H1 (cell line): ENCODE measurements at regions not wholly inside any gene's neighbourhood (a gene's known extent, or its start where the extent isn't known, plus 50 kb on each side); places are given as distances from the start of the nearest gene placed in this dataset.

Experiments used
- CTCF ChIA-PET: fragments of 300-600 bp; sonication (Branson Sonifier 250); formaldehyde crosslinking; loops from one replicate; lab custom pipeline; 2021; ENCODE audit not compliant: partially characterized antibody; lab: Charles Lee
- POLR2A ChIA-PET: fragments of 300-600 bp; sonication (Branson Sonifier 250); formaldehyde crosslinking; loops from one replicate; lab custom pipeline; 2021; ENCODE audit warnings: inconsistent platforms; ENCODE audit not compliant: partially characterized antibody; lab: Charles Lee
- DNase-seq, 2 experiments: peaks; one replicate each; pipeline versions ENCODE4 v3.0.0 to v3.0.0-alpha.2; 2010 to 2022; ENCODE audit warnings: low spot score in 2 of 2, low read depth in 1 of 2, mixed read lengths in 1 of 2
- FAIRE-seq: peaks from 2 replicates; lab custom pipeline; 2011; peaks lifted over from hg19 to GRCh38; lab: Jason Lieb, UNC
- H2AFZ ChIP-seq: 2 replicates; pipeline ENCODE4 v1.8.1; 2012; ENCODE audit warnings: low read length, inconsistent platforms
- H2AK5ac ChIP-seq: 2 replicates; pipeline ENCODE4 v1.6.1; 2013; ENCODE audit warnings: low read depth, low read length
- H2BK120ac ChIP-seq: replicated peaks from 2 replicates; pipeline ENCODE3; 2013; ENCODE audit warnings: low read depth, low read length, inconsistent platforms
- H2BK12ac ChIP-seq: 2 replicates; pipeline ENCODE4 v1.6.1; 2013; ENCODE audit warnings: low read depth, low read length
- H2BK15ac ChIP-seq: 2 replicates; pipeline ENCODE4 v1.6.1; 2013; ENCODE audit warnings: low read length
- H2BK20ac ChIP-seq: 2 replicates; pipeline ENCODE4 v1.6.1; 2013; ENCODE audit warnings: low read length
- H2BK5ac ChIP-seq: 2 replicates; pipeline ENCODE4 v1.6.1; 2013; ENCODE audit warnings: low read depth, low read length
- H3K14ac ChIP-seq: 2 replicates; pipeline ENCODE4 v1.6.1; 2013; ENCODE audit warnings: inconsistent platforms; ENCODE audit not compliant: insufficient read length
- H3K18ac ChIP-seq: 2 replicates; pipeline ENCODE4 v1.6.1; 2013; ENCODE audit warnings: low read length; ENCODE audit errors: extremely low read depth
- H3K23ac ChIP-seq: 2 replicates; pipeline ENCODE4 v1.6.1; 2013; ENCODE audit warnings: inconsistent platforms; ENCODE audit not compliant: insufficient read length
- H3K23me2 ChIP-seq: 2 replicates; pipeline ENCODE4 v1.6.1; 2013; ENCODE audit warnings: low read depth, low read length
- H3K27ac ChIP-seq: 2 replicates; pipeline ENCODE4 v1.6.1; 2011; ENCODE audit warnings: low read depth, low read length, inconsistent platforms
- H3K27me3 ChIP-seq, 4 experiments: replicated peaks in 1 of 4; 1 replicate in 1 of 4; 2 replicates in 3 of 4; pipeline versions ENCODE4 v1.6.1 to v1.8.1; 2011 to 2013; ENCODE audit warnings: low read length in 3 of 4, mild to moderate bottlenecking in 3 of 4, inconsistent platforms in 2 of 4, mixed read lengths in 2 of 4, moderate library complexity in 1 of 4; ENCODE audit not compliant: control insufficient read depth in 3 of 4, insufficient read depth in 3 of 4; ENCODE audit errors: extremely low read depth in 1 of 4
- H3K36me3 ChIP-seq, 4 experiments: 2 replicates each; pipeline versions ENCODE4 v1.6.1 to v1.8.1; 2011 to 2013; ENCODE audit warnings: mild to moderate bottlenecking in 4 of 4, low read length in 3 of 4, moderate library complexity in 2 of 4, control low read depth in 1 of 4, inconsistent platforms in 1 of 4; ENCODE audit not compliant: insufficient read depth in 4 of 4, control insufficient read depth in 2 of 4
- H3K4ac ChIP-seq: replicated peaks from 2 replicates; pipeline ENCODE3; 2013; ENCODE audit warnings: low read length, low read depth, mixed read lengths, inconsistent platforms; ENCODE audit not compliant: insufficient read length
- H3K4me1 ChIP-seq, 4 experiments: replicated peaks in 1 of 4; 1 replicate in 1 of 4; 2 replicates in 3 of 4; pipeline versions ENCODE4 v1.6.1 to v1.8.1; 2011 to 2013; ENCODE audit warnings: low read length in 3 of 4, inconsistent platforms in 2 of 4, mixed read lengths in 1 of 4; ENCODE audit not compliant: insufficient read depth in 4 of 4, control insufficient read depth in 3 of 4
- H3K4me2 ChIP-seq, 2 experiments: 2 replicates each; pipeline versions ENCODE4 v1.6.1 to v1.8.1; 2011 to 2013; ENCODE audit warnings: low read depth in 2 of 2, low read length in 2 of 2, control low read depth in 1 of 2, inconsistent platforms in 1 of 2, mild to moderate bottlenecking in 1 of 2; ENCODE audit not compliant: insufficient read depth in 1 of 2
- H3K4me3 ChIP-seq, 4 experiments: fragments of 200-600, 300-600 bp in 1 of 4; sonication (generic), shearing (Covaris generic), sonication (Bioruptor Twin) in 1 of 4; 2 replicates each; pipeline versions ENCODE4 v1.5.1 to v1.8.1; 2011 to 2016; ENCODE audit warnings: low read length in 4 of 4, low read depth in 3 of 4, control low read depth in 2 of 4, inconsistent platforms in 2 of 4, mild to moderate bottlenecking in 2 of 4, mixed read lengths in 1 of 4, moderate library complexity in 1 of 4; ENCODE audit not compliant: insufficient read depth in 2 of 4; ENCODE audit errors: extremely low read depth in 1 of 4
- H3K56ac ChIP-seq: replicated peaks from 2 replicates; pipeline ENCODE3; 2013; ENCODE audit warnings: low read depth, mild to moderate bottlenecking, mixed read lengths, low read length, inconsistent platforms; ENCODE audit not compliant: insufficient read length
- H3K79me1 ChIP-seq: 2 replicates; pipeline ENCODE4 v1.6.1; 2013; ENCODE audit warnings: low read depth, low read length, control low read depth
- H3K79me2 ChIP-seq, 2 experiments: 2 replicates each; pipeline versions ENCODE4 v1.6.1 to v1.8.1; 2012 to 2013; ENCODE audit warnings: low read length in 2 of 2, mild to moderate bottlenecking in 2 of 2, inconsistent platforms in 1 of 2; ENCODE audit not compliant: insufficient read depth in 2 of 2, control insufficient read depth in 1 of 2
- H3K9ac ChIP-seq, 4 experiments: replicated peaks in 1 of 4; 1 replicate in 1 of 4; 2 replicates in 3 of 4; pipeline versions ENCODE4 v1.6.1 to v1.8.1; 2011 to 2013; ENCODE audit warnings: low read depth in 3 of 4, low read length in 3 of 4, control low read depth in 2 of 4, mild to moderate bottlenecking in 2 of 4, moderate library complexity in 2 of 4, inconsistent platforms in 1 of 4; ENCODE audit errors: extremely low read depth in 1 of 4
- H3K9me3 ChIP-seq, 2 experiments: 2 replicates each; pipeline versions ENCODE4 v1.6.1 to v1.8.1; 2012 to 2013; ENCODE audit warnings: mild to moderate bottlenecking in 2 of 2, moderate library complexity in 2 of 2, control low read depth in 1 of 2, inconsistent platforms in 1 of 2, low read depth in 1 of 2, low read length in 1 of 2, mixed read lengths in 1 of 2; ENCODE audit not compliant: insufficient read depth in 2 of 2
- H4K20me1 ChIP-seq, 2 experiments: replicated peaks in 1 of 2; 2 replicates each; pipeline versions ENCODE3 to v1.8.1; 2011 to 2013; ENCODE audit warnings: inconsistent platforms in 2 of 2, low read length in 2 of 2, mild to moderate bottlenecking in 1 of 2; ENCODE audit not compliant: insufficient read depth in 2 of 2, control insufficient read depth in 1 of 2
- H4K5ac ChIP-seq: 2 replicates; pipeline ENCODE4 v1.6.1; 2013; ENCODE audit warnings: low read length, low read depth, mixed read lengths, inconsistent platforms; ENCODE audit not compliant: insufficient read length
- H4K8ac ChIP-seq: 2 replicates; pipeline ENCODE4 v1.8.0; 2013; ENCODE audit warnings: mild to moderate bottlenecking, moderate library complexity, low read length, inconsistent platforms; ENCODE audit not compliant: insufficient read depth; ENCODE audit errors: extremely low read depth
- H4K91ac ChIP-seq: replicated peaks from 2 replicates; pipeline ENCODE3; 2013; ENCODE audit warnings: low read length, mixed read lengths, inconsistent platforms; ENCODE audit not compliant: insufficient read length
- CEBPB ChIP-seq: IDR thresholded peaks from 2 replicates; pipeline ENCODE4 v1.6.1; 2012; ENCODE audit warnings: low read depth, low read length
- CTBP2 ChIP-seq: IDR thresholded peaks from 2 replicates; pipeline ENCODE4 v1.7.0; 2011; ENCODE audit warnings: borderline replicate concordance, mild to moderate bottlenecking, moderate library complexity, mixed read lengths, low read length; ENCODE audit not compliant: insufficient read depth, insufficient read length
- CTCF ChIP-seq, 3 experiments: IDR thresholded peaks; 1 replicate in 2 of 3; 2 replicates in 1 of 3; pipeline versions ENCODE4 v1.5.1 to v1.6.1; 2011; ENCODE audit warnings: low read length in 3 of 3, mild to moderate bottlenecking in 3 of 3, inconsistent platforms in 2 of 3, low read depth in 1 of 3, moderate library complexity in 1 of 3; ENCODE audit not compliant: insufficient read depth in 1 of 3; ENCODE audit errors: control extremely low read depth in 1 of 3
- E2F6 ChIP-seq: IDR thresholded peaks from 2 replicates; pipeline ENCODE4 v1.6.1; 2012; ENCODE audit warnings: inconsistent platforms
- EGR1 ChIP-seq: IDR thresholded peaks from 2 replicates; pipeline ENCODE4 v1.6.1; 2011; ENCODE audit warnings: low read depth, low read length, borderline replicate concordance
- NANOG ChIP-seq: IDR thresholded peaks from 2 replicates; pipeline ENCODE4 v1.6.1; 2011; ENCODE audit warnings: low read length, low read depth, mild to moderate bottlenecking, inconsistent platforms; ENCODE audit not compliant: insufficient read depth, poor library complexity, severe bottlenecking
- RBBP5 ChIP-seq: IDR thresholded peaks from 2 replicates; pipeline ENCODE4 v1.7.1; 2012; ENCODE audit warnings: low read depth, mild to moderate bottlenecking, inconsistent platforms, low read length, moderate library complexity, borderline replicate concordance
- SP1 ChIP-seq: IDR thresholded peaks from 2 replicates; pipeline ENCODE4 v1.6.1; 2011; ENCODE audit warnings: low read depth, low read length
- SUZ12 ChIP-seq: fragments of 200-600 bp; sonication (generic); IDR thresholded peaks from 2 replicates; pipeline ENCODE4 v1.6.1; 2012; ENCODE audit warnings: mild to moderate bottlenecking, inconsistent platforms, low read length, moderate library complexity, mixed read lengths
- TEAD4 ChIP-seq: IDR thresholded peaks from 2 replicates; pipeline ENCODE4 v1.6.1; 2012; ENCODE audit warnings: low read depth, low read length, inconsistent platforms, mixed read lengths
- YY1 ChIP-seq: IDR thresholded peaks from 2 replicates; pipeline ENCODE4 v1.6.1; 2011; ENCODE audit warnings: low read depth, mild to moderate bottlenecking, low read length
- WGBS, 2 experiments: shearing (Covaris generic) in 1 of 2; methylation state at CpG; one replicate each; pipeline versions ENCODE4 v1.1.6 to v1.1.7; 2013 to 2015; ENCODE audit warnings: low lambda C conversion rate in 2 of 2, mixed read lengths in 2 of 2, inconsistent platforms in 1 of 2, low coverage in 1 of 2, missing lambda C conversion rate in 1 of 2; ENCODE audit not compliant: insufficient replicate concordance in 2 of 2, insufficient coverage in 1 of 2, insufficient read length in 1 of 2; ENCODE audit errors: extremely low coverage in 1 of 2, missing lambda C conversion rate in 1 of 2; 5-methylcytosine and 5-hydroxymethylcytosine counted together

DNA sequence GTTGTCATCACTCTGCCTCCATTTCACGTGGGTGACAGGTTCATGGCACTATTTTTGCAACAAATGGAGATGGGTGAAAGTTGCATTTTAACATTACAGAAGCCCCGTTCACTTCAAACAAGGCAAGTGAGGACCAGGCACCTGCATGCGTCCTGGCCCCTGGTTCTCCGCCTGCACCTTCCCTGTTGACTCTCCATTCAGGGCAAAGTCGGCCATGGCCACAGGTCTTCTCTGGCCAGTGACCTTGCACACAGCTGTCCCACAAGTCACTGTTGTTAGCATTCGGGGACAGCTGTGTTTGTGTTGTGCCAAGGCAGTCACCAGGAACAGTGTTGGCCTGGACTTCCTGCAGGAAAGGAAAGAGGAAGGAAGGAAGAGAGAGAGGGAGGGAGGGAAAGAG is 554.9 kb downstream of the TCERG1L start:
- H3K4ac ChIP-seq = no peak overlapping the region
- H3K36me3 ChIP-seq = no peaks in the 10 kb centered on the region
- FAIRE-seq (no peak), DNase-seq (no peak)
- WGBS, 2 experiments = 90% methylated on average over 5 of the region's 6 CpGs; no CpG with 5 or more reads in 1 of the 2 experiments
- H3K79me1 ChIP-seq = no peaks in the 10 kb centered on the region
- no peaks in the 10 kb centered on the region for H3K79me2 ChIP-seq
- H3K27me3 ChIP-seq = no peaks in the 10 kb centered on the region
- no peak overlapping the region for H2BK120ac ChIP-seq
- H4K91ac ChIP-seq = no peak overlapping the region
- no peak overlapping the region for H2BK5ac ChIP-seq
- no peak overlapping the region for H2AK5ac ChIP-seq
- H4K20me1 ChIP-seq = no peaks in the 10 kb centered on the region
- no peak overlapping the region for H3K18ac ChIP-seq
- H3K23ac ChIP-seq = no peak overlapping the region
- H4K5ac ChIP-seq = no peak overlapping the region
- no peak overlapping the region for H3K14ac ChIP-seq
- no peaks in the 10 kb centered on the region for H3K9me3 ChIP-seq
- no peak overlapping the region for H3K4me3 ChIP-seq
- no peak overlapping the region for H3K27ac ChIP-seq
- no peak overlapping the region for H2BK12ac ChIP-seq
- POLR2A ChIA-PET = no interaction called here
- H3K9ac ChIP-seq = no peak overlapping the region
- no peak overlapping the region for H2BK15ac ChIP-seq
- CTCF ChIA-PET = interaction anchor here (0.5 to 1.3 kb wide), 5 partner anchors 9 to 1724 kb away, joined by 3 to 6 read pairs (median 3); no protein-coding TSS in a partner anchor
- no peaks in the 10 kb centered on the region for H3K4me1 ChIP-seq
- H4K8ac ChIP-seq = no peak overlapping the region
- peaks cover 2% of the 10 kb centered on the region; the same call in 1 of the 2 replicates for H3K23me2 ChIP-seq
- no peak overlapping the region for H3K4me2 ChIP-seq
- no peak overlapping the region for H2BK20ac ChIP-seq
- H2AFZ ChIP-seq = no peak overlapping the region
- H3K56ac ChIP-seq = no peak overlapping the region
- TF ChIP-seq SUZ12 (no peak), YY1 (no peak), RBBP5 (no peak), SP1 (no peak), CTBP2 (no peak), CEBPB (no peak), TEAD4 (no peak), EGR1 (no peak), CTCF (IDR thresholded peaks at IDR 0.05; ENCODE audit: control extremely low read depth in 1 of 3, insufficient read depth in 1 of 3, low read depth in 1 of 3, low read length in 3 of 3) (no peak), NANOG (no peak), E2F6 (no peak)
